Right lobe of liver (tissue), 4 donors: ENCODE measurements at regions not wholly inside any gene's neighbourhood (a gene's known extent, or its start where the extent isn't known, plus 50 kb on each side); places are given as distances from the start of the nearest gene placed in this dataset.

Experiments
- POLR2A ChIP-seq: fragments of 450-650 bp; IDR thresholded peaks from one replicate; pipeline ENCODE4 v1.6.1; 2017; ENCODE audit warnings: antibody characterized with exemption, mild to moderate bottlenecking
- TF ChIP-seq, protein P1 (sequence below), 4 donors: fragments of 200-600 bp in 3 of 4; fragments of 450-650 bp in 1 of 4; IDR thresholded peaks; one replicate each; pipeline versions ENCODE4 v1.5.1 to v1.8.0; 2016 to 2022; ENCODE audit warnings: antibody characterized with exemption in 4 of 4, mild to moderate bottlenecking in 2 of 4
- donor health status: DM: no; HTN: no; CAD: no.
- donor health status: DM: no; HTN: no; CAD: no.
- donor health status: DM: no; HTN: yes; CAD: no.

DNA sequence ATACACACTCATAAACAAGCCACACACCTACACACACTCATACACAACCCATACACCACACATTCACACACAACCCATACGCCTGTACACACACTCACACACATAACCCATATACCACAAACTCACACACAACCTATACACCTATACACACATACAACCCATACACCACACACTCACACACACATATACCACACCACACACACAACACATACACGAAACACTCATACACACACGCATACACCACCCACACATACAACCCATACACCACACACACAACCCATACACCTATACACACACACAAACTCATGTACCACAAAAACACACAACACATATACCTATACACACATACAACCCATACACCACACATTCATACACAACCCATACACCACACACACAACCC, 164.3 kb downstream of the TMEM121 start:
- TF ChIP-seq, protein P1, sequence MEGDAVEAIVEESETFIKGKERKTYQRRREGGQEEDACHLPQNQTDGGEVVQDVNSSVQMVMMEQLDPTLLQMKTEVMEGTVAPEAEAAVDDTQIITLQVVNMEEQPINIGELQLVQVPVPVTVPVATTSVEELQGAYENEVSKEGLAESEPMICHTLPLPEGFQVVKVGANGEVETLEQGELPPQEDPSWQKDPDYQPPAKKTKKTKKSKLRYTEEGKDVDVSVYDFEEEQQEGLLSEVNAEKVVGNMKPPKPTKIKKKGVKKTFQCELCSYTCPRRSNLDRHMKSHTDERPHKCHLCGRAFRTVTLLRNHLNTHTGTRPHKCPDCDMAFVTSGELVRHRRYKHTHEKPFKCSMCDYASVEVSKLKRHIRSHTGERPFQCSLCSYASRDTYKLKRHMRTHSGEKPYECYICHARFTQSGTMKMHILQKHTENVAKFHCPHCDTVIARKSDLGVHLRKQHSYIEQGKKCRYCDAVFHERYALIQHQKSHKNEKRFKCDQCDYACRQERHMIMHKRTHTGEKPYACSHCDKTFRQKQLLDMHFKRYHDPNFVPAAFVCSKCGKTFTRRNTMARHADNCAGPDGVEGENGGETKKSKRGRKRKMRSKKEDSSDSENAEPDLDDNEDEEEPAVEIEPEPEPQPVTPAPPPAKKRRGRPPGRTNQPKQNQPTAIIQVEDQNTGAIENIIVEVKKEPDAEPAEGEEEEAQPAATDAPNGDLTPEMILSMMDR (IDR thresholded peaks at IDR 0.05) = no peak
- TF ChIP-seq POLR2A = no peak
